B cell (primary cell): ENCODE measurements at regions not wholly inside any gene's neighbourhood (a gene's known extent, or its start where the extent isn't known, plus 50 kb on each side); places are given as distances from the start of the nearest gene placed in this dataset.

Experiments used
- ATAC-seq: fragments of 200-7000 bp; cut with Tn5 transposase; one replicate; pipeline ENCODE4 v1.10.0; 2021; ENCODE audit warnings: low read depth, mild to moderate bottlenecking, moderate number of reproducible peaks, moderate library complexity
- CTCF ChIA-PET: fragments of 350-600 bp; sonication (Branson Sonifier 250); formaldehyde crosslinking; loops from one replicate; lab custom pipeline; 2021; ENCODE audit warnings: antibody characterized with exemption, inconsistent platforms; lab: Charles Lee
- POLR2A ChIA-PET: fragments of 350-600 bp; sonication (Branson Sonifier 250); formaldehyde crosslinking; loops from one replicate; lab custom pipeline; 2021; ENCODE audit warnings: antibody characterized with exemption; lab: Charles Lee
- DNase-seq: peaks from one replicate; pipeline ENCODE4 v3.0.0; 2013
- H2AFZ ChIP-seq: 2 replicates; pipeline ENCODE4 v1.6.1; 2012; ENCODE audit warnings: mild to moderate bottlenecking, low read depth, low read length; ENCODE audit not compliant: insufficient read depth, poor library complexity, severe bottlenecking
- H3K27ac ChIP-seq, 2 donors: 1 replicate in 1 of 2; 2 replicates in 1 of 2; pipeline ENCODE4 v1.5.1; 2012 to 2013; ENCODE audit warnings: low read length in 2 of 2, mild to moderate bottlenecking in 2 of 2, moderate library complexity in 1 of 2
- H3K27me3 ChIP-seq, 4 experiments: fragments of 200-600 bp in 1 of 4; sonication (generic) in 1 of 4; replicated peaks in 1 of 4; 1 replicate in 2 of 4; 2 replicates in 2 of 4; pipeline versions ENCODE4 v1.6.1 to v1.7.0; 2013 to 2016; ENCODE audit warnings: low read length in 3 of 4, mild to moderate bottlenecking in 2 of 4, mixed read lengths in 1 of 4, moderate library complexity in 1 of 4; ENCODE audit not compliant: insufficient read depth in 4 of 4, control insufficient read depth in 3 of 4; ENCODE audit errors: control extremely low read depth in 1 of 4
- H3K36me3 ChIP-seq, 2 experiments: replicated peaks in 1 of 2; 1 replicate in 1 of 2; 2 replicates in 1 of 2; pipeline versions ENCODE4 v1.6.1 to v1.7.1; 2013; ENCODE audit warnings: low read length in 1 of 2; ENCODE audit not compliant: insufficient read depth in 2 of 2, control insufficient read depth in 1 of 2; ENCODE audit errors: control extremely low read depth in 1 of 2, extremely low read depth in 1 of 2
- H3K4me1 ChIP-seq, 2 donors: fragments of 200-600 bp in 1 of 2; sonication (generic) in 1 of 2; 1 replicate in 1 of 2; 2 replicates in 1 of 2; pipeline versions ENCODE4 v1.5.1 to v1.6.1; 2013 to 2017; ENCODE audit warnings: low read length in 2 of 2; ENCODE audit not compliant: control insufficient read depth in 2 of 2, insufficient read depth in 2 of 2
- H3K4me2 ChIP-seq: replicated peaks from 2 replicates; pipeline ENCODE3; 2012; ENCODE audit warnings: mild to moderate bottlenecking, low read depth, low read length; ENCODE audit not compliant: poor library complexity, severe bottlenecking
- H3K4me3 ChIP-seq, 5 experiments: fragments of 200-600 bp in 1 of 5; sonication (generic) in 1 of 5; 1 replicate in 3 of 5; 2 replicates in 2 of 5; pipeline versions ENCODE4 v1.5.1 to v1.7.0; 2011 to 2016; ENCODE audit warnings: low read length in 4 of 5, mild to moderate bottlenecking in 4 of 5, low read depth in 2 of 5, control low read depth in 1 of 5, moderate library complexity in 1 of 5; ENCODE audit not compliant: insufficient read depth in 1 of 5; ENCODE audit errors: control extremely low read depth in 1 of 5, extremely low read depth in 1 of 5
- H3K79me2 ChIP-seq: fragments of 200-600 bp; sonication (generic); one replicate; pipeline ENCODE4 v1.6.0; 2016; ENCODE audit warnings: low read length; ENCODE audit not compliant: control insufficient read depth, insufficient read depth
- H3K9ac ChIP-seq: fragments of 200-600 bp; sonication (generic); 2 replicates; pipeline ENCODE4 v1.6.1; 2017; ENCODE audit warnings: mild to moderate bottlenecking, low read length, moderate library complexity
- H3K9me3 ChIP-seq, 3 donors: one replicate each; pipeline versions ENCODE4 v1.6.1 to v1.7.1; 2013; ENCODE audit warnings: low read length in 2 of 3; ENCODE audit not compliant: control insufficient read depth in 2 of 3, insufficient read depth in 1 of 3; ENCODE audit errors: control extremely low read depth in 1 of 3
- H4K20me1 ChIP-seq: 2 replicates; pipeline ENCODE4 v1.6.0; 2012; ENCODE audit warnings: mild to moderate bottlenecking, low read length; ENCODE audit not compliant: insufficient read depth, control insufficient read depth, poor library complexity, severe bottlenecking
- H3K27ac Mint-ChIP-seq: one replicate; pipeline ENCODE4 v1.8.0; 2021; ENCODE audit warnings: mixed read lengths
- H3K27me3 Mint-ChIP-seq: one replicate; pipeline ENCODE4 v1.8.0; 2021; ENCODE audit warnings: mixed read lengths
- H3K4me1 Mint-ChIP-seq: one replicate; pipeline ENCODE4 v1.8.0; 2021; ENCODE audit warnings: mixed read lengths
- H3K4me3 Mint-ChIP-seq: one replicate; pipeline ENCODE4 v1.8.0; 2021; ENCODE audit warnings: mixed read lengths
- H3K9me3 Mint-ChIP-seq: one replicate; pipeline ENCODE4 v1.8.0; 2022; ENCODE audit warnings: mixed read lengths; ENCODE audit not compliant: insufficient read depth
- EZH2 ChIP-seq: IDR thresholded peaks from 2 replicates; pipeline ENCODE4 v1.6.1; 2012; ENCODE audit warnings: borderline replicate concordance, low read depth, mild to moderate bottlenecking, moderate library complexity, low read length; ENCODE audit not compliant: insufficient read depth, poor library complexity, severe bottlenecking
- WGBS: methylation state at CpG from one replicate; pipeline ENCODE4 v1.1.5; 2013; ENCODE audit warnings: missing lambda C conversion rate; ENCODE audit not compliant: insufficient coverage; 5-methylcytosine and 5-hydroxymethylcytosine counted together
- intact Hi-C: fragments of 100-400 bp; cut with micrococcal nuclease; formaldehyde crosslinking; loops from one replicate; pipeline ENCODE4 v1.10.0; 2022
- TF ChIP-seq, protein P1 (sequence below): fragments of 200-600 bp; IDR thresholded peaks from one replicate; pipeline ENCODE4 v1.8.0; 2022; ENCODE audit warnings: antibody characterized with exemption, mild to moderate bottlenecking

DNA sequence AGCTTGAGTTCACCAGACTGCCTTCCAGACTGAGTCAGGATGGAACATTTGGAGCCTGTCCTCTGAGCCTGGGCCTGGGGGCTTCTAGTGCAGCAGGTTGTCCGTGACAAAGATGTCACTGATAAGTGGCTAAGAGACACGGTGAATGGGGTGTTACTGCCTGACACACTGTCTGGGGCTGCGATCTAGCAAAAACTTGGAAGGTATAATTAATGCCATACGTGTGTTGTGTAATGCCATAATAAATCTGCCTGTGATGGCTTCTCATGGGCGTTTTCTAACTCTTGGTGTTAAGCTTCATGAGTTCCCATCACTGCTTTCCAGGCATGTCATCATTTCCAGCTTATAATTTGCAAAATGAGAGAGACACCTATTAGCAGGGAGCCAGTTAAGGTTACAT lies 215.4 kb downstream of the UTP18 start:
- no peaks in the 10 kb centered on the region for H4K20me1 ChIP-seq
- CTCF ChIA-PET: no interaction called here
- H2AFZ ChIP-seq: no peak overlapping the region
- H3K27me3 ChIP-seq: peaks cover 0 to 3% (median 1%) of the 10 kb centered on the region in 4 experiments
- no peak overlapping the region for H3K27ac ChIP-seq
- Mint-ChIP-seq H3K4me1 (no peaks in the 10 kb centered on the region), H3K27me3 (peaks cover 17% of the 10 kb centered on the region), H3K4me3 (no peak overlapping the region), H3K9me3 (peaks cover 8% of the 10 kb centered on the region), H3K27ac (no peak overlapping the region)
- no peaks in the 10 kb centered on the region for H3K36me3 ChIP-seq
- WGBS: 68% methylated on average over 5 of the region's 5 CpGs
- DNase-seq: no peak
- POLR2A ChIA-PET: no interaction called here
- intact Hi-C loops: no loop called here
- no peaks in the 10 kb centered on the region for H3K79me2 ChIP-seq
- H3K4me1 ChIP-seq: no peaks in the 10 kb centered on the region
- no peak overlapping the region for H3K9ac ChIP-seq
- H3K9me3 ChIP-seq: no peaks in the 10 kb centered on the region
- H3K4me2 ChIP-seq: no peak overlapping the region
- no peak overlapping the region for H3K4me3 ChIP-seq
- TF ChIP-seq, protein P1, sequence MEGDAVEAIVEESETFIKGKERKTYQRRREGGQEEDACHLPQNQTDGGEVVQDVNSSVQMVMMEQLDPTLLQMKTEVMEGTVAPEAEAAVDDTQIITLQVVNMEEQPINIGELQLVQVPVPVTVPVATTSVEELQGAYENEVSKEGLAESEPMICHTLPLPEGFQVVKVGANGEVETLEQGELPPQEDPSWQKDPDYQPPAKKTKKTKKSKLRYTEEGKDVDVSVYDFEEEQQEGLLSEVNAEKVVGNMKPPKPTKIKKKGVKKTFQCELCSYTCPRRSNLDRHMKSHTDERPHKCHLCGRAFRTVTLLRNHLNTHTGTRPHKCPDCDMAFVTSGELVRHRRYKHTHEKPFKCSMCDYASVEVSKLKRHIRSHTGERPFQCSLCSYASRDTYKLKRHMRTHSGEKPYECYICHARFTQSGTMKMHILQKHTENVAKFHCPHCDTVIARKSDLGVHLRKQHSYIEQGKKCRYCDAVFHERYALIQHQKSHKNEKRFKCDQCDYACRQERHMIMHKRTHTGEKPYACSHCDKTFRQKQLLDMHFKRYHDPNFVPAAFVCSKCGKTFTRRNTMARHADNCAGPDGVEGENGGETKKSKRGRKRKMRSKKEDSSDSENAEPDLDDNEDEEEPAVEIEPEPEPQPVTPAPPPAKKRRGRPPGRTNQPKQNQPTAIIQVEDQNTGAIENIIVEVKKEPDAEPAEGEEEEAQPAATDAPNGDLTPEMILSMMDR: no peak
- no peak for TF ChIP-seq EZH2
- ATAC-seq: no peak

DNA sequence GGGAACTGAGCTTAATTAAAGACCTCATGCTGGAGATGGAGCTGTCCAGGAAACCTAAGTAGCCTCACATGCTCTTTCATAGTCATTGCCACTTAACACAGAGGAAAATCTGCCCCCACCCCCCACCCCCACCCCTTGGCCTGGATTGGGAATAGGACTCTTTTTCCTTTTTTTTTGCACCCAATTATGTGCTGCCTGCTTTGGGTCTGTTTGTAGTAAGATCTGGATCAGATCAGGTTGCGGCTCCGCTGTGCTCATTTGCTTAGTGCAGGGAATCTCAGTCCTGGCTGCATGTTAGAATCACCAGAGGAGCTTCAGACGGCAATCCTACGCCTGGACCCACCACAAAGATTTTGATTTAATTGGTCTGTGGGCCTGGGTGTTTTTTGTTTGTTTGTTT lies 219.0 kb downstream of the UTP18 start:
- Histone ChIP-seq H3K27me3 (peaks cover 0 to 3% (median 1%) of the 10 kb centered on the region in 4 experiments), H3K36me3 (no peaks in the 10 kb centered on the region), H4K20me1 (no peaks in the 10 kb centered on the region), H3K27ac (no peak overlapping the region), H3K4me3 (no peak overlapping the region), H3K9me3 (peaks cover 0 to 9% (median 6%) of the 10 kb centered on the region in 3 donors), H3K79me2 (no peaks in the 10 kb centered on the region), H2AFZ (no peak overlapping the region), H3K4me1 (no peaks in the 10 kb centered on the region), H3K4me2 (no peak overlapping the region), H3K9ac (no peak overlapping the region)
- 81% methylated on average over 4 of the region's 4 CpGs for WGBS
- no peak for ATAC-seq
- intact Hi-C loops: no loop called here
- H3K27me3 Mint-ChIP-seq: peaks cover 15% of the 10 kb centered on the region
- TF ChIP-seq, protein P1: no peak
- no peak for TF ChIP-seq EZH2
- H3K9me3 Mint-ChIP-seq: peaks cover 11% of the 10 kb centered on the region
- H3K4me3 Mint-ChIP-seq: no peak overlapping the region
- no peak for DNase-seq
- ChIA-PET CTCF (no interaction called here), POLR2A (no interaction called here)
- no peaks in the 10 kb centered on the region for H3K4me1 Mint-ChIP-seq
- no peak overlapping the region for H3K27ac Mint-ChIP-seq
